ENCODE measurements at regions not wholly inside any gene's neighbourhood (a gene's known extent, or its start where the extent isn't known, plus 50 kb on each side); places are given as distances from the start of the nearest gene placed in this dataset.

DNA sequence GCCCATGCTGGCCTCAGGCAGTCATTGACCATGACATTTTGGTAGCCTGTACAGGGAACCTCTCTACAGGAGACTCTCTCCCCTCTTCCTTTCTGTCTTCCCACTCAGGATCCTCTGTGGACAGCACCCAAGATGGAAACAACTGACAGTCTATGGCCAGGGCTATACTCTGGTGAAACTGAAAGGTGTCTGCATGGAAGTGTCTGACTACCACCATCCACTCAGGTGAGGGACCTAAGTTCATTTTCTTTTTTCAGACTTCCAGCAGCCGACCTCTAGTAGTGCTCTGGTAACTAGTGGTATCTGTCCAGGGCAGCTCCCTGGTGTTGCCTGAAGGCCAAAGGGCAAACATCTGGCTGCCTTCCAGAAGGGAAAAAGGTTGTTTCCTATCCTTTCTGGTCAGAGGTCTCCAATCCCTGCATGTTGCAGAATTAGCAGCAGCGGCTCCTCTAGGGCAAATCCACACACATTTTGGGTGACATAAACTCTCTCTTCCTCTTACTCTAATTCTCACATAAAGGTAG lies 804.5 kb downstream of the C4orf33 start:
- H3K36me3 ChIP-seq (ENCODE audit: control insufficient read depth, insufficient read depth, low read length): no peaks in the 10 kb centered on the region
- DNase-seq (ENCODE audit: extremely low read depth in 1 of 4, low spot score in 3 of 4) (no peak), FAIRE-seq (no peak), ATAC-seq (no peak)
- ChIA-PET POLR2A (no interaction called here), CTCF (ENCODE audit: low intra/inter-chr PET ratio) (no interaction called here)
- no peak overlapping the region for H3K4me3 ChIP-seq
- no peak overlapping the region for H3K4me2 ChIP-seq (ENCODE audit: insufficient read depth, low read length)
- no peak overlapping the region for H2AFZ ChIP-seq (ENCODE audit: low read depth, low read length)
- BruUV-seq (replicated peaks): no TSS peak
- H4K20me1 ChIP-seq (replicated peaks; ENCODE audit: control insufficient read depth, insufficient read depth, low read length): no peaks in the 10 kb centered on the region
- no peaks in the 10 kb centered on the region for H3K27me3 ChIP-seq (ENCODE audit: control insufficient read depth in 2 of 2, insufficient read depth in 2 of 2, low read length in 2 of 2)
- in situ Hi-C loops (cut with MboI): no loop called here
- H3K79me2 ChIP-seq (ENCODE audit: control insufficient read depth, insufficient read depth, low read length): no peaks in the 10 kb centered on the region
- 0% methylated on average over 2 of the region's 2 CpGs for WGBS (ENCODE audit: insufficient coverage, low coverage, missing lambda C conversion rate)
- H3K9me3 ChIP-seq (replicated peaks; ENCODE audit: control insufficient read depth, insufficient read depth, low read depth, low read length): no peaks in the 10 kb centered on the region; the same call in 1 of the 2 replicates
- H3K9ac ChIP-seq (ENCODE audit: insufficient read depth in 1 of 2, low read depth in 2 of 2, low read length in 2 of 2): no peak overlapping the region
- intact Hi-C loops (cut with micrococcal nuclease): no loop called here
- no peaks in the 10 kb centered on the region for H3K9me1 ChIP-seq (ENCODE audit: control insufficient read depth, insufficient read depth, low read length)
- TF ChIP-seq, protein P1, sequence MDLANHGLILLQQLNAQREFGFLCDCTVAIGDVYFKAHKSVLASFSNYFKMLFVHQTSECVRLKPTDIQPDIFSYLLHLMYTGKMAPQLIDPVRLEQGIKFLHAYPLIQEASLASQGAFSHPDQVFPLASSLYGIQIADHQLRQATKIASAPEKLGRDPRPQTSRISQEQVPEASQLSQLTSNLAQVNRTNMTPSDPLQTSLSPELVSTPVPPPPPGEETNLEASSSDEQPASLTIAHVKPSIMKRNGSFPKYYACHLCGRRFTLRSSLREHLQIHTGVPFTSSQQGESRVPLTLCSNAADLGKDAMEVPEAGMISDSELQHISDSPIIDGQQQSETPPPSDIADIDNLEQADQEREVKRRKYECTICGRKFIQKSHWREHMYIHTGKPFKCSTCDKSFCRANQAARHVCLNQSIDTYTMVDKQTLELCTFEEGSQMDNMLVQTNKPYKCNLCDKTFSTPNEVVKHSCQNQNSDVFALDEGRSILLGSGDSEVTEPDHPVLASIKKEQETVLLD (IDR thresholded peaks at IDR 0.05): no peak
- TF ChIP-seq NR1H2 (CRISPR knock-in tag; IDR thresholded peaks at IDR 0.05) (no peak), SUPT5H (IDR thresholded peaks at IDR 0.05) (no peak), MECOM (CRISPR knock-in tag; IDR thresholded peaks at IDR 0.05) (no peak), FOSL1 (tag; conservative IDR thresholded peaks at IDR 0.05) (no peak), U2AF1 (optimal IDR thresholded peaks at IDR 0.05; ENCODE audit: low read depth, low read length) (no peak), HLTF (IDR thresholded peaks at IDR 0.05) (no peak)
- H3K4me1 ChIP-seq (replicated peaks in 1 of 2; ENCODE audit: control insufficient read depth in 2 of 2, insufficient read depth in 2 of 2, low read length in 2 of 2): no peaks in the 10 kb centered on the region
- no peak overlapping the region for H3K27ac ChIP-seq (ENCODE audit: extremely low read depth, low read depth, low read length)
